SHP77 treated with DMSO at 0.1 percent for 48 hours (cell line): ENCODE measurements at regions not wholly inside any gene's neighbourhood (a gene's known extent, or its start where the extent isn't known, plus 50 kb on each side); places are given as distances from the start of the nearest gene placed in this dataset.

Experiments
- DNase-seq: peaks from one replicate; lab custom pipeline; 2025; lab: John Stamatoyannopoulos, UW

- no peak for DNase-seq
These were observed 307.2 kb upstream of the NR3C2 start for GRCh38 chr4:148749403-148749802.

- no peak for DNase-seq
These were observed 305.6 kb upstream of the NR3C2 start for GRCh38 chr4:148747721-148748268.

- no peak for DNase-seq
These were observed 298.5 kb upstream of the NR3C2 start for GRCh38 chr4:148740701-148741100.

GRCh38 chr4:148737061-148737770 is 295.0 kb upstream of the NR3C2 start:
- no peak for DNase-seq

GRCh38 chr4:148735432-148736155 is 293.4 kb upstream of the NR3C2 start:
- DNase-seq = no peak

GRCh38 chr4:148730766-148731165 is 288.6 kb upstream of the NR3C2 start:
- no peak for DNase-seq

GRCh38 chr4:148730082-148730640 is 287.9 kb upstream of the NR3C2 start:
- DNase-seq = no peak

- DNase-seq = no peak
These were observed 275.8 kb upstream of the NR3C2 start for GRCh38 chr4:148717988-148718387.

GRCh38 chr4:148716431-148717052 is 274.3 kb upstream of the NR3C2 start:
- DNase-seq = no peak

- no peak for DNase-seq
These were observed 262.1 kb upstream of the NR3C2 start for GRCh38 chr4:148704291-148704690.

GRCh38 chr4:148694702-148695101 is 252.5 kb upstream of the NR3C2 start:
- DNase-seq = no peak

GRCh38 chr4:148693913-148694649 is 251.9 kb upstream of the NR3C2 start:
- DNase-seq = no peak

- no peak for DNase-seq
These were observed 250.0 kb upstream of the NR3C2 start for GRCh38 chr4:148692242-148692641.

- no peak for DNase-seq
These were observed 244.2 kb upstream of the NR3C2 start for GRCh38 chr4:148686449-148686848.

- DNase-seq = no peak
These were observed 242.4 kb upstream of the NR3C2 start for GRCh38 chr4:148684638-148685037.

GRCh38 chr4:148680884-148681283 is 238.7 kb upstream of the NR3C2 start:
- no peak for DNase-seq

- no peak for DNase-seq
These were observed 234.1 kb upstream of the NR3C2 start for GRCh38 chr4:148676344-148676743.

GRCh38 chr4:148674876-148675275 is 232.7 kb upstream of the NR3C2 start:
- no peak for DNase-seq

GRCh38 chr4:148664636-148665035 is 222.4 kb upstream of the NR3C2 start:
- DNase-seq = no peak

- DNase-seq = no peak
These were observed 211.9 kb upstream of the NR3C2 start for GRCh38 chr4:148654131-148654530.

GRCh38 chr4:148653681-148654080 is 211.5 kb upstream of the NR3C2 start:
- no peak for DNase-seq

- no peak for DNase-seq
These were observed 209.8 kb upstream of the NR3C2 start for GRCh38 chr4:148651991-148652390.
